GM12874 (cell line): ENCODE measurements at regions not wholly inside any gene's neighbourhood (a gene's known extent, or its start where the extent isn't known, plus 50 kb on each side); places are given as distances from the start of the nearest gene placed in this dataset.

Experiments used
- TF ChIP-seq, protein P1 (sequence below): IDR thresholded peaks from 2 replicates; pipeline ENCODE4 v1.5.1; 2011; ENCODE audit warnings: low read depth, mild to moderate bottlenecking, control low read depth, low read length, moderate library complexity; ENCODE audit not compliant: insufficient read depth

DNA sequence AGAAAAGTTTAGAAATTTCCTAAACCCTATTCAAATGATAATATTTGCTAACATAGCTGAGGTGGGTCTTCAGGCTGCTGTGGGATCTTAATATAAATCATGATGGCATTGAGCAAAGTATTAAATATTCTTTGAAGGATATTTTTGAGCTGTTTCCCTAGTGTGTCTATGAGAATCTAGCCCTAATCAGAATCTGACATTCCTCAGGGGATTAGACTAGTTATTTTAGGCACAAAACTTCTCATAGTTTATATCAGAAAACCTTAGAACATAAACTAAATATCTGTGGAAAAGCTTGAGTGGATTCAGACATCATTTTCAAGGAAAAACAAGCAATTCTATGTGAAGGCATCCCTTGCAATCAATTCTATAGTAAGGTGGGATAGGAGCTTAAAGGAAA lies 594.5 kb downstream of the RFPL4B start:
- TF ChIP-seq, protein P1, sequence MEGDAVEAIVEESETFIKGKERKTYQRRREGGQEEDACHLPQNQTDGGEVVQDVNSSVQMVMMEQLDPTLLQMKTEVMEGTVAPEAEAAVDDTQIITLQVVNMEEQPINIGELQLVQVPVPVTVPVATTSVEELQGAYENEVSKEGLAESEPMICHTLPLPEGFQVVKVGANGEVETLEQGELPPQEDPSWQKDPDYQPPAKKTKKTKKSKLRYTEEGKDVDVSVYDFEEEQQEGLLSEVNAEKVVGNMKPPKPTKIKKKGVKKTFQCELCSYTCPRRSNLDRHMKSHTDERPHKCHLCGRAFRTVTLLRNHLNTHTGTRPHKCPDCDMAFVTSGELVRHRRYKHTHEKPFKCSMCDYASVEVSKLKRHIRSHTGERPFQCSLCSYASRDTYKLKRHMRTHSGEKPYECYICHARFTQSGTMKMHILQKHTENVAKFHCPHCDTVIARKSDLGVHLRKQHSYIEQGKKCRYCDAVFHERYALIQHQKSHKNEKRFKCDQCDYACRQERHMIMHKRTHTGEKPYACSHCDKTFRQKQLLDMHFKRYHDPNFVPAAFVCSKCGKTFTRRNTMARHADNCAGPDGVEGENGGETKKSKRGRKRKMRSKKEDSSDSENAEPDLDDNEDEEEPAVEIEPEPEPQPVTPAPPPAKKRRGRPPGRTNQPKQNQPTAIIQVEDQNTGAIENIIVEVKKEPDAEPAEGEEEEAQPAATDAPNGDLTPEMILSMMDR: no peak

DNA sequence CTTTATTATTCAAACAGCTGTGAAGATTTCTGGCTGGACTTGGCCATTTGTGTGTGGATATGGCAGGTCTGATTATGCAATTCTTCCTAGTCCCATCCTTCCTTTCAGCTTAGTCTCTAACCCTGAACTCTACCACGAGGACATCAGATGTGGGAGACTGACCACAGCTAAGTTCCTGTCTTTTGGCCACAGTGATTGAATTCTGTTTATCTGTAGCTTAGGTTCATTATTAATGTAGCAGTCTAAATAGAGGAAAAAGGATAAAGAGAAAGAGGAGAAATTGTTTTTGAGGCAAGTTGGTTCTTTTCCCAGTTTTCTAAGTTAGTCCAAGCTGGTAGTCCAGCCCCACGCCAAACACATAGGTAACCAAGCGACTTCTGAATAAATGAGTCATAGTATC lies 598.9 kb downstream of the RFPL4B start:
- TF ChIP-seq, protein P1: no peak

DNA sequence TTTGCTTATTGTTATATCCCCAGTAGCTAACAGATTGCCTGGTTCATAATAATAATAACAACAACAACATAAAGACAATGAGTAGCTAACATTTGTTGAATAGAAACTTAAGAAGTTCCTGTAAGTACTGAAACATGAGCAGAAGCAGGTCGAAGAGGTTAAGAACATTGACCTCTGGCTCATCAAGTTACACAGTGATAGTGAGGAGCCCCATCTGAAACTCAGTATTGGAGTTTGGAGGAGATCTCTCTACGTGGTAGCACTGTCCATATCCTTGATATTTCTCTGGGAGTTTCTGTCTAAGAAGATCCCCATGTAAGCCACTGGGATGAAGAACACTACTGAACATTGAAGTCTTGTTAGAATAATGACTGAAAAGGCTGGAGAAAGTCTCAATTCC lies 600.4 kb downstream of the RFPL4B start:
- TF ChIP-seq, protein P1: no peak

DNA sequence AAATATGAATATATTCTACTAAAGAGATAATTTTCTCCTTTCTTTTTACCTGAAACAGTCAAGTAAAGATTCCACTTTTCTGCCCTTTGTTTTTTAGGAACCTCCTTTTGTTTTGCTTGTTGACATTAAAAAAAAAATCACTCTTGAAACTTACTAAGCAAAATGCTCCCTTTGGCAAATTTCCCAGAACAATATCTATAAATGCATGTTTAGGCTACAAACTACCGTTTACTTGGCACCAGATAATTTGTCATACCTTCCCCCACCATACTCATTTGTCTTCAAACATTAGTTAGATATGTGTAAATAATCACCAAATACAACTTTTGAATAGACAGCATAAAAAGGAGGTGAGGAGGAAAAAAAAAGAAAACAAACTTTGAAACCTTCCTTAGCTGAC lies 604.7 kb downstream of the RFPL4B start:
- TF ChIP-seq, protein P1: no peak

DNA sequence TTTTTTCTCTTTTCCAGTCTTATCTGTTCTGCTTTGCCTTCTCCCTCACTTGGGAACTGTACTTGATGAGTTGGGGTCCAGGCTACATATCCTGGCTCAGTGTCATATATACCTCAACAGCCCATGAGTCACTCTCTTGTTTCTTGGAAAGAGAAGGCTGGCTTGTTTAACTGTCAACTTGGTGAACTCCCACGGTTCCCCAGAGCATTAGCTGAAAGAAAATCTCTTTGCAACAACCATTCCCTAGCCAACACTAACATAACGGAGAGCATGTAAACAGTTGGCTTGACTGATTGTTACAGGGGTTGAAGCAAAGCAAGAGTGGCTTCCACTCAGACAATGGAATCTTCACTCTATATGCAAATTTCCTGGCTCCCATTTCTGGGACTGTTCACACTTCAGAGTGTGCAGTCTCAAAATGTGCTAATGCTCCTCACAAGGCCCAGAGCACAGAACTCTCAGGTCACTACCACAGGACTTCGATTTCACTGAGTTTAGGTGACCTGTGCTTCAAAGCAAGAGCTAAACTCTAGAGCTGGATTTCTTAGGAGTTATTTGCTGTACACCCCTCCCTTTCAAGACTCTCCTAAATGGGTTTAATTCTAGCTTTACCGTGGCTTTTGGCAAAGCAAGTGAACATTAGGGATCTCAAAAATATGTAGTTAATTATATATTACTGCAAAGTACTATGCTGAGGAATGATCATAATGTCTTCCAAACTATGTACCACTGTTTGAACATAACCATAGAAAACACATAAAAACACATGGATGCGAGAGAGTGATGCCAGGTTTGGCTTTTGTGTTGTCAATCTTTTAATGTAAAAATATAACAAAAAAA lies 609.8 kb downstream of the RFPL4B start:
- TF ChIP-seq, protein P1: no peak

DNA sequence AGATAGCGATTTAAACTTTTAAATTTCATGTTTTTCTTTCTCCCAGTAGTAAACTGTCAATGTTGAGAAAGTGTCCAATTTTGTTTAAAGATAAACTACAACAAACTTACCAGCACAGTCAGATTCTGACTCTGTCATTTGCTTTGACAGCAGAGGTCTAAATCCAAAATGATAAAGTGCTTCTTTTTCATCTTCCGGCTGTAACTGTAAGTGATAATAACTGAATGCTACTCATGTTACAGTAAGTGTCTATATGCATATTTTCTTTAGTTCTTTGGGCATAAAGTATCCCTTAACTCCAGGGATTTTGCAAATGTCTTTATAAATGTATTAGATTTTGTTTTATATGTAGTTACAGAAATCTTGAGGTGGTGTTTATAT lies 610.4 kb downstream of the RFPL4B start:
- TF ChIP-seq, protein P1: no peak

DNA sequence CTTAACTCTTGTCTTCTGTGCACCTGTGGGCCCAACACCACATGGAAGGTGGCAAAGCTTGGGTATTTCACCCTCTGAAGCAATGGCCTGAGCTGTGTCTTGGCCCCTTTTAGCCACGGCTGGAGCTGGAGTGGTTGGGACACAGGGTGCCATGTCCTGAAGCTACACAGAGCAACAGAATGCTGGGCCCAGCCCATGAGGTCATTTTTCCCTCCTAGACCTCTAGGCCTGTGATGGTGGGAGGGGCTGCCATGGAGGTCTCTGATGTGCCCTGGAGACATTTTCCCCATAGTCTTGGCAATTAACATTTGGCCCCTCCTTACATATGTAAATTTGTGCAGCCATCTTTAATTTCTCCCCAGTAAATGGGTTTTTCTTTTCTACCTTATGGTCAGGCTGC lies 620.8 kb downstream of the RFPL4B start:
- TF ChIP-seq, protein P1: no peak
